Stimulated activated CD4-positive, alpha-beta T cell treated with anti-CD3 and anti-CD28 coated beads, Interleukin-4, amount 100 ng/mL, for 4 hours (primary cell): ENCODE measurements at regions not wholly inside any gene's neighbourhood (a gene's known extent, or its start where the extent isn't known, plus 50 kb on each side); places are given as distances from the start of the nearest gene placed in this dataset.

Source experiments
- DNase-seq, 2 experiments: peaks; one replicate each; pipeline ENCODE4 v3.0.0-alpha.2; 2020

GRCh38 chr2:146143971-146144370 lies 1624.1 kb upstream of the ZEB2 start:
- no peak for DNase-seq

GRCh38 chr2:146138820-146139219 lies 1618.9 kb upstream of the ZEB2 start:
- DNase-seq, result no peak

- DNase-seq, result no peak
Observed at GRCh38 chr2:146135245-146135644, 1615.3 kb upstream of the ZEB2 start.

GRCh38 chr2:146131785-146132184 lies 1611.9 kb upstream of the ZEB2 start:
- DNase-seq, result no peak

- DNase-seq, result no peak
Observed at GRCh38 chr2:146131048-146131447, 1611.1 kb upstream of the ZEB2 start.

GRCh38 chr2:146130290-146130689 lies 1610.4 kb upstream of the ZEB2 start:
- DNase-seq, result no peak

- no peak for DNase-seq
Observed at GRCh38 chr2:146129231-146129630, 1609.3 kb upstream of the ZEB2 start.

GRCh38 chr2:146128216-146128615 lies 1608.3 kb upstream of the ZEB2 start:
- DNase-seq, result no peak

- DNase-seq, result no peak
Observed at GRCh38 chr2:146125551-146125950, 1605.6 kb upstream of the ZEB2 start.

- no peak for DNase-seq
Observed at GRCh38 chr2:146124741-146125140, 1604.8 kb upstream of the ZEB2 start.

GRCh38 chr2:146123714-146124113 lies 1603.8 kb upstream of the ZEB2 start:
- DNase-seq, result no peak

GRCh38 chr2:146123256-146123655 lies 1603.3 kb upstream of the ZEB2 start:
- DNase-seq, result no peak

GRCh38 chr2:146119586-146119985 lies 1599.7 kb upstream of the ZEB2 start:
- no peak for DNase-seq

- DNase-seq, result no peak
Observed at GRCh38 chr2:146108993-146109392, 1589.1 kb upstream of the ZEB2 start.

- DNase-seq, result no peak
Observed at GRCh38 chr2:146094185-146094584, 1574.3 kb upstream of the ZEB2 start.

- no peak for DNase-seq
Observed at GRCh38 chr2:146081459-146081858, 1561.5 kb upstream of the ZEB2 start.

GRCh38 chr2:146080925-146081324 lies 1561.0 kb upstream of the ZEB2 start:
- no peak for DNase-seq

- no peak for DNase-seq
Observed at GRCh38 chr2:146079216-146079615, 1559.3 kb upstream of the ZEB2 start.

- no peak for DNase-seq
Observed at GRCh38 chr2:146077156-146077555, 1557.2 kb upstream of the ZEB2 start.

- no peak for DNase-seq
Observed at GRCh38 chr2:146068051-146068450, 1548.1 kb upstream of the ZEB2 start.

GRCh38 chr2:146048141-146048540 lies 1528.2 kb upstream of the ZEB2 start:
- no peak for DNase-seq

- no peak for DNase-seq
Observed at GRCh38 chr2:146041274-146041910, 1521.5 kb upstream of the ZEB2 start.

GRCh38 chr2:146040051-146040450 lies 1520.1 kb upstream of the ZEB2 start:
- no peak for DNase-seq

GRCh38 chr2:146038014-146038413 lies 1518.1 kb upstream of the ZEB2 start:
- DNase-seq, result no peak

- DNase-seq, result no peak
Observed at GRCh38 chr2:146037334-146037870, 1517.5 kb upstream of the ZEB2 start.
